SJCRH30 (cell line): ENCODE measurements at regions not wholly inside any gene's neighbourhood (a gene's known extent, or its start where the extent isn't known, plus 50 kb on each side); places are given as distances from the start of the nearest gene placed in this dataset.

Experiments
- DNase-seq, 2 experiments: peaks; one replicate each; pipeline ENCODE4 v3.0.0-alpha.2; 2015 to 2020
- H3K27ac ChIP-seq: fragments of 250-450 bp; sonication (Bioruptor Pico); 2 replicates; pipeline ENCODE4 v1.5.1; 2020; ENCODE audit warnings: mild to moderate bottlenecking, moderate library complexity
- H3K27me3 ChIP-seq: fragments of 250-450 bp; sonication (Bioruptor Pico); 2 replicates; pipeline ENCODE4 v1.5.1; 2020; ENCODE audit warnings: mild to moderate bottlenecking, moderate library complexity
- H3K36me3 ChIP-seq: fragments of 250-450 bp; sonication (Bioruptor Pico); 2 replicates; pipeline ENCODE4 v1.5.1; 2020; ENCODE audit warnings: mild to moderate bottlenecking, moderate library complexity
- H3K4me1 ChIP-seq: fragments of 250-450 bp; sonication (Bioruptor Pico); 2 replicates; pipeline ENCODE4 v1.5.1; 2020; ENCODE audit warnings: mild to moderate bottlenecking, moderate library complexity
- H3K4me3 ChIP-seq: fragments of 250-450 bp; sonication (Bioruptor Pico); 2 replicates; pipeline ENCODE4 v1.5.1; 2020; ENCODE audit warnings: mild to moderate bottlenecking, moderate library complexity
- H3K9me3 ChIP-seq: fragments of 250-450 bp; sonication (Bioruptor Pico); replicated peaks from 2 replicates; pipeline ENCODE4 v1.5.1; 2020; ENCODE audit warnings: mild to moderate bottlenecking, moderate library complexity

DNA sequence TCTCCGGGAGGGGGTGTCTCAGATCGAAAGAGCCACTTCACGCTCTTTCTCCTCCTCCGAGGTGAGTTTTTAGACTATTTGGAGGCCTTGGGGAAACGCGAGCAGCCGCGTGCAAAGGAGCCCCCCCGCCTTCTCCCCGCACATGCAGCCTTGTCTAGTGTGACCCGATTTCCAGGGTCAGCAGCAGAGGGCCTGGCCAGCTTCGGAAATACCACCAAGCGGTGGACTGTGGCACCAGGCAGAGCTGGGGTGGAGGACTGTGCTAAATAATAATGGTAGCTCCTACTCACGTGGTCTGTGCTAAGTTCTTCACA, 79.3 kb upstream of the BCOR start:
- Histone ChIP-seq H3K4me3 (peak overlapping the region; percentile 85), H3K27me3 (no peaks in the 10 kb centered on the region), H3K27ac (peak overlapping the region; percentile 99)

DNA sequence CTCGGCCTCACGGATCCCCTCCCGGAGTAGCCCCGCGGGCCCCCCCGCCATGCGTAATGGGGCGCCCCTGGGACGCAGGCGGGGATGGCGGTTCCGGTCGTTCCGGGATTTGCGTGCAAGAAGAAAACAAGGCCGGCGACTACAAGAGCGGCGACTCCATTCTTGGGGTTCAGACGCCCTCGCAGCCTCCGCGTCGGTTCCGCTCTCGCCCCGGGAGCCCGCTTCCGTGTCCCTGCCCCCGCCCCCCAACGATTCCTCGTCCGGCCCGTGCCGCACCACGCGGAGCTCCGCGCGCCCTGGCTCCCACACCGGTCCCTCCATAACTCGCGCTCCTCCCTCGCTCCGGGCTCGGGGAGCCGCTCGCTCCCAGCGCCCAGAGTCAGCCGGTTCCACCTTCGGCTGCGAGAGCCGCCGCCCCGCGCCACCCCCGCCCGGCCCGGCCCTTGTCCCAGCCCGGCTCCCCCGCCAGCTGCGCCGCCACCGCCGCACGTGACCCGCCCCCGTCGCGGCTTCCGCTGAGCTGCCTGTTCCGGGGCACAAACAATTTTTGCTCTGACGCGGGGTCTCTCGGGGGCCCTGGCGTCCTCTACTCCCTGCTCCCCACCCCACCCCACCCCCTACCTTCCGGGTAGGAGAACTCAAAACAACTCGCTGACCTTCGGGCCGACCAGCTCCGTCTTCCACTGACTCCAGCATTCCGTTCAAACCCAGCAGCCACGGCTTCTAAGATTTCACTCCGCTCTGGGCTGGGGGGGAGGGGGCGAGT, 78.8 kb upstream of the BCOR start:
- H3K4me1 ChIP-seq, result 0 out of 2 replicates have a peak, but pooled peaks cover 6% of the 10 kb centered on the region
- peak overlapping the region; percentile 99 for H3K27ac ChIP-seq
- no peaks in the 10 kb centered on the region for H3K9me3 ChIP-seq
- H3K4me3 ChIP-seq, result peak overlapping the region; percentile 85
- no peaks in the 10 kb centered on the region for H3K36me3 ChIP-seq
- no peaks in the 10 kb centered on the region for H3K27me3 ChIP-seq
- DNase-seq, result peak; percentile 50 to 54

More for the DNA sequence above, 79.3 kb upstream of the BCOR start:
- Histone ChIP-seq H3K4me1 (0 out of 2 replicates have a peak, but pooled peaks cover 6% of the 10 kb centered on the region), H3K9me3 (no peaks in the 10 kb centered on the region), H3K36me3 (no peaks in the 10 kb centered on the region)
- peak in 1 of 2 experiments; percentile 37 for DNase-seq

DNA sequence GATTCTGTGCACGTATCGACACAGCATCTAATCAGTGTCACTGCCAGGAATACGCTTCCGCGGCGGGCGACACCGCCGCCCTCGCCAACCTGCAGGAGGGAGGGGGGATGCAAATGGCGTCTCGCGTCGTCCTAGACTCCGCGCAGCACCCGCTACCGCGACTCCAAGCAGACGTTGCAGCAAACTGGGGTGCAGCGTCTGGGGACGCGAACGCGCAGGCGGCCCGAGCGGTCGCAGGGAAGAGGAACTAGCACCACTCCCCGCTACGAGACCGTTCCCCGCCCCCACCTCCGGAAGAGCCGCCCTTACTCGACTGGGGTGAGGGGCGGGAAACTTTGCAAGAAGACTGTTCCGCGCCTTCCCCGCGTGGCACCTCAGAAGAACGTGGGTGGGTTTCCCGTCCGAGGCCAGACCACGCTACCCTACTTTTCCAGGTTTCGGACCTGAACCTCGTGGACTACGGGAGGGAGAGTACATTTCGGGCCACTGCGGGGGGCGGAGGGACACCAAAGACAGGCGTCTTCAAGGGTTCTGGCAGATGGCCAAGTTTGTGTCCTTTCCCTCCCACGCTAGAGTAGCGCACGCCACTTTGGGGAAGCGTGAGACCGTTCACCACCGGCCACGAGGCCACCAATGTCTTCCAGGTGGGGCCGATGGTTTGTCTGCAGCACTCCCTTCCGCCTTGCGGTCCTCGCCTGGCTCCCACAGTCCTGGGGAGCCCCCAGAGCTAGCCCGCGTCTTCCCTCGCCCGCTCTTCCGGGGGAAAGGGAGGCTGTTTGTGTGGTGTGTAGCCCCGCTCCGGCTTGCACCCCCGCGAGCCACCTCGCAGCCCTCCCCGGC, 78.0 kb upstream of the BCOR start:
- H3K27ac ChIP-seq, result peak overlapping the region; percentile 99
- H3K27me3 ChIP-seq, result no peaks in the 10 kb centered on the region
- peak overlapping the region; percentile 85 for H3K4me3 ChIP-seq
- H3K9me3 ChIP-seq, result no peaks in the 10 kb centered on the region
- 0 out of 2 replicates have a peak, but pooled peaks cover 6% of the 10 kb centered on the region for H3K4me1 ChIP-seq
- no peaks in the 10 kb centered on the region for H3K36me3 ChIP-seq
- peak; percentile 74 to 81 for DNase-seq

DNA sequence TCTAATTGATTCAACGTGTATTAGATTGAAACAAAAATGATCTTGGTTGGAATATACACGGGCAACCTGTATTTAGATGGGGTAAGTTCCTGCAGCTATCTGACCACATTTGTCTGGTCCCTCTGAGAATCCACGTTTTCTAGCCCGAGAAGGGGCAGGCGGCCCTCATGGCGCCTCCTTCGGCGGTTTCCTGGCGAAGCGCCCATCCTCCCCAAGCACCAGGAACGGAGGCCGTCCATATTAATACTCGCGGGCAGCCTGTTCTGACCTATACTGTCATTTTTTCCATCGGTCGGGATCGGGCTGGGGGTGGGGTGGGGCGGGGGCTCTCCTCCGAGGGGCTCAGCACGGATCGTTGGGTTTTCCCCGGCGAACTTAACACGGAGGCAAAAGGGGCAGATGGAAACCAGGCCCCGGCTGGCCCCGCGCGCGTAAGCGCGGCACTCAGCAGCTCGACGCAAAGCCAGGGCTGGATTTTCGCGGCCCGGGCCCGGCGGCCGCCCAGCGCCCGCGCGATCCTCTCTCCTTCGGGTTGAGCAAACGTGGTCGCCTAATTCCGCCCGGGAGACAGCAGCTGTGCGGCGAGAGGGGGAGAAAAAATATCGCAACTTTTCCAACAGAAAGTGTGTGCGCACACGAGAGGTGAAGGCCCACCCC, 77.2 kb upstream of the BCOR start:
- Histone ChIP-seq H3K4me3 (peak overlapping the region; percentile 85), H3K27ac (peak overlapping the region; percentile 99), H3K27me3 (no peaks in the 10 kb centered on the region), H3K9me3 (no peaks in the 10 kb centered on the region), H3K4me1 (0 out of 2 replicates have a peak, but pooled peaks cover 6% of the 10 kb centered on the region), H3K36me3 (no peaks in the 10 kb centered on the region)
- peak; percentile 61 to 66 for DNase-seq

DNA sequence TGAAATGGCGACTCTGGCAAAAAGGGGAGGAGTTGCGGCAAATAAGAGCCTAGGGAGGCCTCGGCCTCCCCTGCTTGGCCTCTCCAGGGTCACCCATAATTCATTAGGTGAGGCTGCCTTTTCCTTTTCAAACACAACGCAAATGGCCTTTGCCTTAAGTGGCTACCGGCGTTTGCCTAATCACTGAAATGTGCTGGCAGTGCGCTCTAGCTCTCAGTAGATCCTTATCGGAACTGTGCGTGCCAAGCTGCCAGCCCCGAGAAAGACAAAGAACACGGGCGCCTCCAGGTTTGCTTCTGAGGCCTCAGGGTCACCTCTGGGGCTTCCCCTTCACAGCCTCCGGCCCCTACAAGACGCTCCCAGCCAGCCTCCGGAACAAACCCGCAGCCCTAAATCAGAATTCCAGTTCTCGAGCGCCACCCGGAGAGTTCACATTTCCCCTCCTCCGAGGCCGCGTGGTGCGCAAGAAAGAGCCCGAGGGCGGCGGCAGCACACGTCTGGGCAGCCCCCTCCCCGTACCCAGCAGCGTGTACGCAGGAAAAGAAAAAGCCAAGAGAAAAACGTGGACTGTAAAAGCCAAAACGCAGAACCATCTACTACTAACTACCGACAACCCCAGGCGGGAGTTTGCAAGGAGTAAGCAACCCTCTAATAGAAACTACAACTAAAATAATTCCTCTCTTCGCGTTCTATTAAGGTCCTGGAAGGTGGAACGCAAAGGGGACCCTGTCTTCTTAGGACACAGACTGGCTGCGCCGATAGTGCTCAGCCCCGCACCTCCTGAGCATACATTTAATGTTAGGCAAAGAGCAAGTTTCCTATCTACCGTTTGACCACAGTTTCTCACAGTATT, 76.5 kb upstream of the BCOR start:
- Histone ChIP-seq H3K36me3 (no peaks in the 10 kb centered on the region), H3K4me1 (0 out of 2 replicates have a peak, but pooled peaks cover 6% of the 10 kb centered on the region)

DNA sequence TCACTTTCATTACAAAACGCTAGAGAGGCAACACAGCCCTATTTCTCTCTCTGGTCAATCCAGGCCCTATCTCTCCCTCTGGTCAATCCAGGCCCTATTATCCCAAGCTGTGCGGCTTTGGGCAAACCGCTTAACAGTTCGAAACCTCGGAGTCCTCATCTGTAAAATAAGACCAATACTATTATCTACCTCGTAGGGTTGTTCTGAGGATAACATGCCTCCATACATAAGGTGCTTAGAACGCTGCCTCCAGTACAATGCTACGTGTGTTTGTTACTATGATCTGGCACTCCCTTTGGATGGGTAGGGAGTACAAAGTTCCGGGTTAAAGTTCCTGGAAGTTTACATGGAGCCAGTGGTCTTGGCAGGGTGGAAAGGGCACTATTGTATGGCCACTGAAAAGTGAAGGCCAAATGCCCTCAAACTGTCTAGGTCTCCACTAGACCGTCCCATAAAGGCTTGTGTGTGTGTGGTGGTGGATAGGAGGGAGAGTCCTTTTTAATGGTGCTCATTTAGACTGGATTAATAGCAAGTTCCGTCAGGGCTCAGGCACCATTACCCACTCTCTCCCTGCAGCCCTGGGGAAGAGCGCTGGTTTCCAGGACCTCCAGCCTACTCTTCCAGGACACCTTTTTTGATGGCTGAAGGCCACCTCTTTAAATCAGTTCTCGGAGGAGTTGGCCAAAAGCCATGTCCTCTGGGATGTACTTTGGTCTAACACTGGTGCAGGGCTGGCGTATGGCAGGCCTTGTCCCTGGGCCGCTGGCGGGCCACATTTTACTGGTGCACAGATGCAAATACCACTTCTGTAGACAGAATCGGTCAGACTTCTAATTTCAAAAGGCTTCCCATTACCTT, 75.6 kb upstream of the BCOR start:
- no peak for DNase-seq
- H3K4me1 ChIP-seq, result 0 out of 2 replicates have a peak, but pooled peaks cover 6% of the 10 kb centered on the region
- H3K4me3 ChIP-seq, result peak overlapping the region; percentile 85
- H3K27me3 ChIP-seq, result no peaks in the 10 kb centered on the region
- H3K36me3 ChIP-seq, result no peaks in the 10 kb centered on the region
- H3K27ac ChIP-seq, result peak overlapping the region; percentile 99
- no peaks in the 10 kb centered on the region for H3K9me3 ChIP-seq

More for the DNA sequence above, 76.5 kb upstream of the BCOR start:
- DNase-seq, result peak; percentile 50 to 56
- Histone ChIP-seq H3K27ac (peak overlapping the region; percentile 99), H3K9me3 (no peaks in the 10 kb centered on the region), H3K4me3 (peak overlapping the region; percentile 85), H3K27me3 (no peaks in the 10 kb centered on the region)

DNA sequence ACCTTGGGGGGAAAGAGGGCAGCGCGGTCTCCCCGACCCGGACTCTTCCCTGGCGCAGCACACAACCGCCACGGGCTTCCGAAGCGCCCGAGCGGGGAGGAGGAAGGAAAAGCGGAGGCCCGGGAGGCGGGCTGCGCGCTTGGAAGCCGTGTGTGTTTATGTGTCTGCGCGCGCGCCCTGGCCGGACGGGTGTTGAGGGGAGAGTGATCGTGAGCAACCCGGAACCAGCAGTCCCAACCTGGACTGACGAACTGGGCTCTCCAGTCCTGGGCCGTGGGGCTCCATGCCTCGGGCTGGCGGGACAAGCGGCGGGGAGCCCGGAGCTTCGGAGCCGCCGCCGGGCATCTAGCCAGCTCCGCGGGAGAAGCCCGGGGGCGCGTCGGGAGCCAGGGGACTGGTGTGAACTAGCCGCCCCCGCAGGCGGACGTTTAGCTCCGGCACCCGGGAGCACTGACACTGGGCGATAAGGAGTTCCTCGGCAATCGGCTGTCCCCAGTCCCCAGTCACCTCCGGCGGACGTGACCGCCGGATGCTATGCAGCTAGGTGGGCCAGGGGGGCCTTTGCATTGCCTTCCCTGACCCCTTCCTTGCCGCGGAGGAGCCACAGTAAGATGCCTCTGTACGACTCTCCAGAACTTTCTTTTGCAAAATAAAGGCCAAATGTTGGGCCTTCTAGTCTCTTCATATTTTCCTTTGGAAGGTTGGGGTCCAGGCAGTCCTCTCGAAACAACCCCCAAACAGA, 74.8 kb upstream of the BCOR start:
- no peak overlapping the region for H3K27ac ChIP-seq
- H3K9me3 ChIP-seq, result no peaks in the 10 kb centered on the region
- 0 out of 2 replicates have a peak, but pooled peaks cover 6% of the 10 kb centered on the region for H3K4me1 ChIP-seq
- no peaks in the 10 kb centered on the region for H3K27me3 ChIP-seq
- no peak for DNase-seq
- H3K36me3 ChIP-seq, result no peaks in the 10 kb centered on the region
- no peak overlapping the region for H3K4me3 ChIP-seq

DNA sequence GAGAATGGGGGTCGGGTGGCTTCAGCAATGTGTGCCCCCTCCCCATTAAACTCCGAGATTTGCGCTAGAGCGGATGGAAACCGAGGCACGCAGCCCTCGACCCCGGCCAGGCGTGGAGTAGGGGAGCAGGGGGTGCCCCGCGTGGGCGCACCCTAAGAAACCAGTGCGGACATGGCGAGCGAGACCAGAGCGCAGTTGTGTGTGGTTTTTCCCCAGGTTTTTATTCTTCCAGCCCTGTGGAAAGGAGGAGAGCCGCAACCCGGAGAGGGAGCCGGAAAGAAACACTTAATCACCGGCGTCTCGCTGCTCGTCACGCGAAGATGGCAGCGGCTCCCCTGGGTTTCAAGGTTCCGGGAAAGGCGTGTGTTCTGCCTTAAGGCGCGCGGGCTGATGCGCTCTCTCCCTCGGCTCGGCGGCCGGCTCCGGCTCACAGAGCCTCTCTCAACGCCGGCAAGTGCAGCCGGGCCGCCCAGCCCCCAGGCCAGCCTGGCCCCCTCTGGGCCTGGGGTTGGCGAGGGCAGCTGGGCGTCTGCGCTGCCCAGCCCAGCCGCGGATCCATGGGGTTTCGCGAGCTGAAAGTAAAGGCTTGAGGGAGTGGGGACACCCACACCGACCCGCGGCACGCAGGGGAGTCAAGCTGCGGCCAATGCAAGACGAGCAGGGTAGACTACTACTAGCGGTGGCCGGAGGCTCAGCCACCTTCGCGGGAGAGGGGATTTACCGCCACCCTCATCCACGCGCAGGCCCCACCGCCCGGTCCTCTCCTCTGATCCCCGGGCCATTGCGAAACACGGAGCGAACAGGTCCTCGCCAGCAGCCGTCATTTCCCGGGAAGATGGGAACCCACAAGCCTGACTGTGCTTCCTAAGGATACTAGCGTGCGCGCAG, 74.0 kb upstream of the BCOR start:
- Histone ChIP-seq H3K4me3 (no peak overlapping the region), H3K4me1 (0 out of 2 replicates have a peak, but pooled peaks cover 3% of the 10 kb centered on the region), H3K27ac (no peak overlapping the region), H3K9me3 (no peaks in the 10 kb centered on the region), H3K27me3 (no peaks in the 10 kb centered on the region), H3K36me3 (no peaks in the 10 kb centered on the region)
- DNase-seq, result no peak

DNA sequence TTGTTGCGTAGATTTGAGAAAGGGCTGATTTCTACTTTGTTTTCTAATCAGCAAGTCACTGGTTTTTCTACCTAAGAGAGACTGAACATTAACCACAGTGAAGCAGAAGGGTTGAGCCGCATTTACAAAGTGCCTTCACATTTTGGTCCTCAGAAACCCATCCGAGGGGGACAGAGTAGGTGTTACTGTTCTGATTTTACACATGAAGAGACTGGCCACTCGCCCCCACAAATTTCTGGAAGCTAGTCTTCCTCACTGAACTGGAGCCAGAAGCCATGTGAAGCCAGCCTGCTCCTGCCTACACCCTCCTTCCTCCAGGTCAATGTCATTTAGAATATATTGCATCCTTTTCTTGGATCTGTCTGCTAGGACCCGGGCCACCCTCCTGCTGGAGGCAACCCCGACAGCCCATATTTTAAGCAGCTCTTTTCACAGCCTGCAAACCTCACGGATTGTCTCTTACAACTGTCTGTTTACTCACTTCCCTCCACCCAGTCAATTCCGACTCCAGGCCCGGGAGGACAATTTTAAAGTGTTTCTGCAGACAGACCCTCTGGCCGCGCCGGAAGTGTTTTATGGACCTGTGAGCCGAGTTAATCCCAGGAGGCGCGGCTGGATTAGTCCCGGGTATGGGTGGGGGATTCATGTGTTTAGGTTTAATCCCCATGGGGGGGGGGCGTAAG, 73.2 kb upstream of the BCOR start:
- Histone ChIP-seq H3K4me3 (no peak overlapping the region), H3K4me1 (peaks cover 3% of the 10 kb centered on the region; the same call in 1 of the 2 replicates), H3K36me3 (no peaks in the 10 kb centered on the region), H3K27ac (no peak overlapping the region), H3K27me3 (no peaks in the 10 kb centered on the region), H3K9me3 (no peaks in the 10 kb centered on the region)
- no peak for DNase-seq

DNA sequence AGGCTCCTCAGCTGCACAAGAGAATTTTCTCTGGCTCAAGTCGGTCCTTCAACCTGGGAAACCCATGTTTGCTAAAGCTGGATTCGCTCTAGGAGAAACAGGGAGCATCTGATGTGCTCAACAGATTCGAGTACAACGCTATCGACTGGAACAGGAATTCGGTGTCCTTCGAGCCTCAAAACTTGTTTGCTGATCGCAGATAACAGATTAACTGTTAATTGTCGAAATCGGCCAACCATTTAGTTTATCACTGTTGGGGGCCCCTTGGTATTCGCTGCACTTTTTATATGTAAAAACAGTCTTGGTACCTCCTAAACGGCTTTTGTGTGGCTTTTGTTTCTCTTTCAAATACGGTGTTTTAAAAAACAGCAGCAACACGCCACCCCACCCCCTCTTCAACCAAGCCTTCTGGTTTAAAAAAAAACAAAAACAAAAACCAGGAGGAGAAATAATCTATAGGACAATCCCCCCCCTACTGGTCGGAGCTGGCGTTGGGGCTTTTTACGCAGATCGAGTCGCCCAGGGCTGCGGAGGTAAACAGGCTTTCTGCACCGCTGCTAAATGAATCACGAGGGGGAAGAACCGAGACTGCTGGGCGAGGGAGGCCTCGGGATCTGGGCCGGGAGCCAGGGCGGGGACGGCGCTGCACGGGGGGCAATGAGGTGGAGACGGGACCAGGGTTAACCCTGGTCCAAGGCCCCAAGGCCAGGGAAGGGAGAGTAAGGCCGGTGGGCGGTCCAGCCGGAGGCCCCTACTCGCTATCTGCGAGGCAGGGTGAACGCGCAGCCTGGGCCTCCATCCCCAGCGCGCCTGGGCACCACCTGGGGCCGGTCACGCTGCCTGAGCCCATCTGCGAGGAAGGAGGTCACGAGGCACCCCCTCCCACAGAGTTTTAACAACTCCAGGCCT, 71.7 kb upstream of the BCOR start:
- peak; percentile 69 to 77 for DNase-seq
- Histone ChIP-seq H3K36me3 (no peaks in the 10 kb centered on the region), H3K9me3 (no peaks in the 10 kb centered on the region), H3K27me3 (no peaks in the 10 kb centered on the region), H3K4me3 (peak overlapping the region; percentile 39), H3K4me1 (peaks cover 3% of the 10 kb centered on the region; the same call in 1 of the 2 replicates), H3K27ac (peak overlapping the region; percentile 30; the same call in 1 of the 2 replicates)
